ENCODE measurements at regions not wholly inside any gene's neighbourhood (a gene's known extent, or its start where the extent isn't known, plus 50 kb on each side); places are given as distances from the start of the nearest gene placed in this dataset.
"Not testable (repeated sequence)": the region's sequence is repeated elsewhere in the genome, so short reads cannot be mapped to it uniquely, and the experiment has no call there.

- not testable (repeated sequence) for DNase-seq (ENCODE audit: low read depth in 3 of 3, low spot score in 2 of 3)
Measured at GRCh38 chr16:34099028-34099427, 639.6 kb downstream of the TP53TG3F start.

Data from right renal cortex interstitium (tissue), 3 donors.